ENCODE measurements at regions not wholly inside any gene's neighbourhood (a gene's known extent, or its start where the extent isn't known, plus 50 kb on each side); places are given as distances from the start of the nearest gene placed in this dataset.

- no peak for DNase-seq (ENCODE audit: extremely low read depth, insufficient read length)
- H3K36me3 ChIP-seq (ENCODE audit: control insufficient read depth, insufficient read depth, low read length): no peaks in the 10 kb centered on the region
- no peak for TF ChIP-seq CTCF (IDR thresholded peaks at IDR 0.05; ENCODE audit: insufficient read depth, low read length, poor library complexity, severe bottlenecking)
- H3K27me3 ChIP-seq (replicated peaks; ENCODE audit: control insufficient read depth, insufficient read depth, low read length): no peaks in the 10 kb centered on the region
- H3K4me3 ChIP-seq (replicated peaks; ENCODE audit: low read depth, low read length): no peak overlapping the region
These were observed 338.7 kb downstream of the C16orf95 start for GRCh38 chr16:86978445-86979030.

GRCh38 chr16:86979061-86979460 is 338.1 kb downstream of the C16orf95 start:
- Histone ChIP-seq H3K27me3 (replicated peaks; ENCODE audit: control insufficient read depth, insufficient read depth, low read length) (no peaks in the 10 kb centered on the region), H3K4me3 (replicated peaks; ENCODE audit: low read depth, low read length) (no peak overlapping the region), H3K36me3 (ENCODE audit: control insufficient read depth, insufficient read depth, low read length) (no peaks in the 10 kb centered on the region)
- no peak for DNase-seq (ENCODE audit: extremely low read depth, insufficient read length)
- TF ChIP-seq CTCF (IDR thresholded peaks at IDR 0.05; ENCODE audit: insufficient read depth, low read length, poor library complexity, severe bottlenecking): no peak

- no peak overlapping the region for H3K4me3 ChIP-seq (replicated peaks; ENCODE audit: low read depth, low read length)
- H3K27me3 ChIP-seq (replicated peaks; ENCODE audit: control insufficient read depth, insufficient read depth, low read length): no peaks in the 10 kb centered on the region
- no peak for DNase-seq (ENCODE audit: extremely low read depth, insufficient read length)
- H3K36me3 ChIP-seq (ENCODE audit: control insufficient read depth, insufficient read depth, low read length): no peaks in the 10 kb centered on the region
- no peak for TF ChIP-seq CTCF (IDR thresholded peaks at IDR 0.05; ENCODE audit: insufficient read depth, low read length, poor library complexity, severe bottlenecking)
These were observed 337.1 kb downstream of the C16orf95 start for GRCh38 chr16:86979984-86980553.

GRCh38 chr16:86980644-86981043 is 336.5 kb downstream of the C16orf95 start:
- TF ChIP-seq CTCF (IDR thresholded peaks at IDR 0.05; ENCODE audit: insufficient read depth, low read length, poor library complexity, severe bottlenecking): no peak
- Histone ChIP-seq H3K36me3 (ENCODE audit: control insufficient read depth, insufficient read depth, low read length) (no peaks in the 10 kb centered on the region), H3K4me3 (replicated peaks; ENCODE audit: low read depth, low read length) (no peak overlapping the region), H3K27me3 (replicated peaks; ENCODE audit: control insufficient read depth, insufficient read depth, low read length) (no peaks in the 10 kb centered on the region)
- no peak for DNase-seq (ENCODE audit: extremely low read depth, insufficient read length)

GRCh38 chr16:86982347-86982596 is 334.9 kb downstream of the C16orf95 start:
- no peak for DNase-seq (ENCODE audit: extremely low read depth, insufficient read length)
- H3K4me3 ChIP-seq (replicated peaks; ENCODE audit: low read depth, low read length): no peak overlapping the region
- TF ChIP-seq CTCF (IDR thresholded peaks at IDR 0.05; ENCODE audit: insufficient read depth, low read length, poor library complexity, severe bottlenecking): no peak
- H3K36me3 ChIP-seq (ENCODE audit: control insufficient read depth, insufficient read depth, low read length): no peaks in the 10 kb centered on the region
- no peaks in the 10 kb centered on the region for H3K27me3 ChIP-seq (replicated peaks; ENCODE audit: control insufficient read depth, insufficient read depth, low read length)

GRCh38 chr16:86982912-86983311 is 334.3 kb downstream of the C16orf95 start:
- DNase-seq (ENCODE audit: extremely low read depth, insufficient read length): no peak
- no peaks in the 10 kb centered on the region for H3K27me3 ChIP-seq (replicated peaks; ENCODE audit: control insufficient read depth, insufficient read depth, low read length)
- TF ChIP-seq CTCF (IDR thresholded peaks at IDR 0.05; ENCODE audit: insufficient read depth, low read length, poor library complexity, severe bottlenecking): no peak
- no peaks in the 10 kb centered on the region for H3K36me3 ChIP-seq (ENCODE audit: control insufficient read depth, insufficient read depth, low read length)
- H3K4me3 ChIP-seq (replicated peaks; ENCODE audit: low read depth, low read length): no peak overlapping the region

Data from GM06990 (cell line).